DND-41 (cell line): ENCODE measurements at regions not wholly inside any gene's neighbourhood (a gene's known extent, or its start where the extent isn't known, plus 50 kb on each side); places are given as distances from the start of the nearest gene placed in this dataset.

ENCODE experiments used
- ATAC-seq: fragments of 200-7000 bp; cut with Tn5 transposase; 3 replicates; pipeline ENCODE4 v1.9.1; 2021; ENCODE audit warnings: low read depth; ENCODE audit not compliant: insufficient read depth
- DNase-seq: peaks from one replicate; pipeline ENCODE4 v3.0.0-alpha.2; 2020
- H2AFZ ChIP-seq: 2 replicates; pipeline ENCODE4 v1.6.0; 2012; ENCODE audit warnings: low read depth, low read length
- H3K27ac ChIP-seq: 2 replicates; pipeline ENCODE4 v1.5.1; 2012; ENCODE audit warnings: low read length, inconsistent platforms
- H3K27me3 ChIP-seq: fragments of 200-600 bp; sonication (generic); 2 replicates; pipeline ENCODE4 v1.6.0; 2012; ENCODE audit warnings: low read length, mild to moderate bottlenecking, inconsistent platforms; ENCODE audit not compliant: insufficient read depth, poor library complexity
- H3K36me3 ChIP-seq: 2 replicates; pipeline ENCODE4 v1.5.1; 2012; ENCODE audit warnings: low read length, inconsistent platforms; ENCODE audit not compliant: insufficient read depth
- H3K4me1 ChIP-seq: 2 replicates; pipeline ENCODE4 v1.5.1; 2012; ENCODE audit warnings: mild to moderate bottlenecking, low read length; ENCODE audit not compliant: insufficient read depth
- H3K4me2 ChIP-seq: 2 replicates; pipeline ENCODE4 v1.6.0; 2012; ENCODE audit warnings: mild to moderate bottlenecking, moderate library complexity, low read length, inconsistent platforms; ENCODE audit not compliant: insufficient read depth
- H3K4me3 ChIP-seq, 2 experiments: fragments of 200-600 bp in 1 of 2; shearing (Covaris generic) in 1 of 2; 2 replicates each; pipeline ENCODE4 v1.5.1; 2012 to 2016; ENCODE audit warnings: inconsistent platforms in 2 of 2, low read length in 2 of 2, mild to moderate bottlenecking in 2 of 2, low read depth in 1 of 2, moderate library complexity in 1 of 2
- H3K79me2 ChIP-seq: 2 replicates; pipeline ENCODE4 v1.6.0; 2012; ENCODE audit warnings: low read length, inconsistent platforms; ENCODE audit not compliant: insufficient read depth
- H3K9ac ChIP-seq: 2 replicates; pipeline ENCODE4 v1.6.0; 2012; ENCODE audit warnings: low read depth, mild to moderate bottlenecking, inconsistent platforms, low read length, moderate library complexity
- H3K9me3 ChIP-seq: 2 replicates; pipeline ENCODE4 v1.5.1; 2012; ENCODE audit warnings: low read length, moderate library complexity, mild to moderate bottlenecking, inconsistent platforms; ENCODE audit not compliant: insufficient read depth, severe bottlenecking
- H4K20me1 ChIP-seq: 2 replicates; pipeline ENCODE4 v1.6.0; 2012; ENCODE audit warnings: low read length; ENCODE audit not compliant: insufficient read depth
- EZH2 ChIP-seq: IDR thresholded peaks from 3 replicates; pipeline ENCODE4 v1.6.1; 2012; ENCODE audit warnings: borderline replicate concordance, low read depth, mild to moderate bottlenecking, moderate library complexity, low read length, inconsistent platforms; ENCODE audit not compliant: severe bottlenecking
- TF ChIP-seq, protein P1 (sequence below): IDR thresholded peaks from 2 replicates; pipeline ENCODE4 v1.5.1; 2012; ENCODE audit warnings: borderline replicate concordance, low read length, moderate library complexity, mild to moderate bottlenecking; ENCODE audit not compliant: poor library complexity, severe bottlenecking; ENCODE audit errors: extremely low read depth

GRCh38 chr12:86601550-86602308 is 345.5 kb upstream of the MGAT4C start:
- no peaks in the 10 kb centered on the region for H3K27me3 ChIP-seq
- no peaks in the 10 kb centered on the region for H3K4me1 ChIP-seq
- H3K9me3 ChIP-seq: no peaks in the 10 kb centered on the region
- no peak for DNase-seq
- H3K79me2 ChIP-seq: no peaks in the 10 kb centered on the region
- no peak overlapping the region for H3K9ac ChIP-seq
- TF ChIP-seq EZH2: no peak
- TF ChIP-seq, protein P1, sequence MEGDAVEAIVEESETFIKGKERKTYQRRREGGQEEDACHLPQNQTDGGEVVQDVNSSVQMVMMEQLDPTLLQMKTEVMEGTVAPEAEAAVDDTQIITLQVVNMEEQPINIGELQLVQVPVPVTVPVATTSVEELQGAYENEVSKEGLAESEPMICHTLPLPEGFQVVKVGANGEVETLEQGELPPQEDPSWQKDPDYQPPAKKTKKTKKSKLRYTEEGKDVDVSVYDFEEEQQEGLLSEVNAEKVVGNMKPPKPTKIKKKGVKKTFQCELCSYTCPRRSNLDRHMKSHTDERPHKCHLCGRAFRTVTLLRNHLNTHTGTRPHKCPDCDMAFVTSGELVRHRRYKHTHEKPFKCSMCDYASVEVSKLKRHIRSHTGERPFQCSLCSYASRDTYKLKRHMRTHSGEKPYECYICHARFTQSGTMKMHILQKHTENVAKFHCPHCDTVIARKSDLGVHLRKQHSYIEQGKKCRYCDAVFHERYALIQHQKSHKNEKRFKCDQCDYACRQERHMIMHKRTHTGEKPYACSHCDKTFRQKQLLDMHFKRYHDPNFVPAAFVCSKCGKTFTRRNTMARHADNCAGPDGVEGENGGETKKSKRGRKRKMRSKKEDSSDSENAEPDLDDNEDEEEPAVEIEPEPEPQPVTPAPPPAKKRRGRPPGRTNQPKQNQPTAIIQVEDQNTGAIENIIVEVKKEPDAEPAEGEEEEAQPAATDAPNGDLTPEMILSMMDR: no peak
- H3K36me3 ChIP-seq: no peaks in the 10 kb centered on the region
- no peak overlapping the region for H2AFZ ChIP-seq
- ATAC-seq: no peak
- no peak overlapping the region for H3K4me3 ChIP-seq
- no peak overlapping the region for H3K27ac ChIP-seq
- H3K4me2 ChIP-seq: no peak overlapping the region
- no peaks in the 10 kb centered on the region for H4K20me1 ChIP-seq

DNA sequence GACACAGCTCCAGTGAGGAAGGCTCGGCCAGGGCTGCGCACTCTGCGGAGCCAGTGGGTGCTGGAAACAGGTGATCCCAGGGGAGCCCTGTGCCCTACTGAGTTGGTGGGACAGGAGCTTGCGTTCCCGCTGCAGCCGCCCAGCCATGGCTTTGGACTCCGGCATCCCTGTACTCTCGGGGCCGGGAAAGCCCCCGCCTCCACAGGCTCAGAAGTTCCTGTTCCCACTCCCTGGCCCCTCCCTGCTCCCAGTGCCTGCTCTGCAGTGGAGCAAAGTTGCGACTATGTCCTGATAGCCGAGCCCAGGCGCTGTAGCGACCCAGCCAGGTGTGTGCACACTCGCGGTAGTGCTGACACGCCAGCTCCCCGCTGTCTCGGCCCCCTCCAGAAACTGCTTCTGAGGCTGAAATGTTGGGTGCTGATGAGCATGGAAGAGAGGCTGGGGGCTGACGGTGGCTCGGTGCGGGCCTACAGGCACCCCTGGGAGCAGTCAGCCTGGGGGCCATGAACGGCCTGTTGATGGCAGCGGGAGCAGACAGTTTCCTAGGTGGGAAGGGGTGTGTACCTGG is 344.6 kb upstream of the MGAT4C start:
- Histone ChIP-seq H4K20me1 (no peaks in the 10 kb centered on the region), H3K36me3 (no peaks in the 10 kb centered on the region), H3K79me2 (no peaks in the 10 kb centered on the region), H2AFZ (no peak overlapping the region), H3K4me1 (no peaks in the 10 kb centered on the region), H3K4me3 (no peak overlapping the region), H3K4me2 (no peak overlapping the region), H3K9ac (no peak overlapping the region), H3K9me3 (no peaks in the 10 kb centered on the region), H3K27me3 (no peaks in the 10 kb centered on the region), H3K27ac (no peak overlapping the region)
- DNase-seq (no peak), ATAC-seq (no peak)
- no peak for TF ChIP-seq EZH2
- TF ChIP-seq, protein P1: no peak

DNA sequence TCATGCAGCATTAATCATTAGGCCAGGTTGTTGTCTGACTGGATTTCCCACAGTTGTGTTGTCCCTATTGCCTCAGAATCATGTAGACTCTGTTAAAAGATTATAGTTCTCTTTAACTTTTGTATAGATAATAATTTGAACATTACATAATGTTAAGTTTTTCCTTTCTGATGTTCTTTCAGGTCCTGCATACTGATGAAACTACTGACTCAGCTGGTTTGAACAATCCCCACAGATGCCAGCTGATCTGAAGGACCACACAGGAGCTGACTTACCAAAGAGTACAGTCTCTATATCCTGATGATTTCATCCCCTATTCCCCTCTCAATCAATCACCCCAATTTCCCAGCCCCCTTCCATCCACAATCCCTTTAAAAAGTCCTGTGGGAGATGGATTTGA is 341.2 kb upstream of the MGAT4C start:
- H3K36me3 ChIP-seq: no peaks in the 10 kb centered on the region
- no peak overlapping the region for H3K9ac ChIP-seq
- H3K27ac ChIP-seq: no peak overlapping the region
- no peak overlapping the region for H2AFZ ChIP-seq
- H3K9me3 ChIP-seq: no peaks in the 10 kb centered on the region
- no peak for TF ChIP-seq EZH2
- DNase-seq (no peak), ATAC-seq (no peak)
- H3K79me2 ChIP-seq: no peaks in the 10 kb centered on the region
- H3K4me3 ChIP-seq: no peak overlapping the region
- no peak overlapping the region for H3K4me2 ChIP-seq
- no peaks in the 10 kb centered on the region for H3K27me3 ChIP-seq
- no peaks in the 10 kb centered on the region for H4K20me1 ChIP-seq
- H3K4me1 ChIP-seq: no peaks in the 10 kb centered on the region

GRCh38 chr12:86590296-86590695 is 334.1 kb upstream of the MGAT4C start:
- H3K27ac ChIP-seq: no peak overlapping the region
- no peaks in the 10 kb centered on the region for H3K9me3 ChIP-seq
- ATAC-seq (no peak), DNase-seq (no peak)
- H3K9ac ChIP-seq: no peak overlapping the region
- no peak overlapping the region for H2AFZ ChIP-seq
- no peaks in the 10 kb centered on the region for H3K27me3 ChIP-seq
- H3K4me3 ChIP-seq: no peak overlapping the region
- no peak overlapping the region for H3K4me2 ChIP-seq
- TF ChIP-seq EZH2: no peak
- TF ChIP-seq, protein P1: no peak
- H3K79me2 ChIP-seq: no peaks in the 10 kb centered on the region
- H4K20me1 ChIP-seq: no peaks in the 10 kb centered on the region
- H3K4me1 ChIP-seq: no peaks in the 10 kb centered on the region
- no peaks in the 10 kb centered on the region for H3K36me3 ChIP-seq
